ENCODE measurements at regions not wholly inside any gene's neighbourhood (a gene's known extent, or its start where the extent isn't known, plus 50 kb on each side); places are given as distances from the start of the nearest gene placed in this dataset.

GRCh38 chr2:217156801-217157200 is 296.9 kb upstream of the TNP1 start:
- TF ChIP-seq EZH2 (IDR thresholded peaks at IDR 0.05; ENCODE audit: borderline replicate concordance, low read depth, low read length, poor library complexity, severe bottlenecking) = no peak
- no peak for TF ChIP-seq CTCF (conservative IDR thresholded peaks at IDR 0.05; ENCODE audit: low read depth, low read length)
